Upper lobe of left lung (tissue), 4 donors: ENCODE measurements at regions not wholly inside any gene's neighbourhood (a gene's known extent, or its start where the extent isn't known, plus 50 kb on each side); places are given as distances from the start of the nearest gene placed in this dataset.

Experiments used
- CTCF ChIP-seq, 6 experiments: fragments of 450-650 bp in 4 of 6; fragments of 200-600 bp in 2 of 6; sonication (generic) in 2 of 6; IDR thresholded peaks; one replicate each; pipeline ENCODE4 v1.5.1; 2016 to 2019; ENCODE audit warnings: antibody characterized with exemption in 6 of 6
- EP300 ChIP-seq, 4 donors: sonication (generic); formaldehyde crosslinking; IDR thresholded peaks; one replicate each; pipeline ENCODE4 v1.5.1; 2017; ENCODE audit warnings: antibody characterized with exemption in 4 of 4, control low read depth in 2 of 4
- POLR2A ChIP-seq, 4 donors: fragments of 450-650 bp; IDR thresholded peaks; one replicate each; pipeline ENCODE4 v1.5.1; 2016 to 2017; ENCODE audit warnings: antibody characterized with exemption in 4 of 4, mild to moderate bottlenecking in 2 of 4
- POLR2AphosphoS5 ChIP-seq, 2 donors: sonication (generic); formaldehyde crosslinking; IDR thresholded peaks; one replicate each; pipeline ENCODE4 v1.5.1; 2017; ENCODE audit warnings: antibody characterized with exemption in 2 of 2

DNA sequence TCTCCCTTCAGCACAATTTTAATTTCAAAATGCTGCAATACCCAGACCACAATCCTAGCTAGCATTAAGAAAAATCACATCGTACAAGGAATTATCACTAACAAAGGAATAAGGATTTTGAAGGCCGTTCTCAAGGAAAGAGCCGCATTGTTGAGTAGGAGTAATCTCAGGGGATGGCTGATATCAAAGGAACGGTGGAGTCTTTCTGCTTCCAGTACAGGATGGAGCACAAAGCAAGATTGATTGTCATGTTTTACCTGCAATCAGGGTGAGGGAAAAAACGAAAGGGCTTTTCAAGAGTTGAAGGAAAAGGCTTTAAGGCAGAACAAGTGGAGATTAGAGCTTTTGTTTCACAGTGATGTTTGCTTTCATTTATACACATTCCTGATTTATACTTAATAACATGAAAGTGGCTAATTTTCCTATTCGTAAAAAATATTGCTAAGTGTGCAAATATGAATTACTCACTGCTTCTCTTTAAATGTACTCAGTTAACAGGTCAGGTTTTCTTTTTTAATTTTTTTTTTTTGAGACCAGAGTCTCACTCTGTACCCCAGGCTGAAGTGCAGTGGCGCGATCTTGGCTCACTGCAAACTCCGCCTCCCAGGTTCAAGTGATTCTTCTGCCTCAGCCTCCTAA, 207.0 kb downstream of the TRIML1 start:
- no peak for TF ChIP-seq CTCF (IDR thresholded peaks at IDR 0.05)
- no peak for TF ChIP-seq POLR2A (IDR thresholded peaks at IDR 0.05)
- TF ChIP-seq EP300 (IDR thresholded peaks at IDR 0.05) = no peak
- TF ChIP-seq POLR2AphosphoS5 (IDR thresholded peaks at IDR 0.05) = no peak
